Body of pancreas (tissue), 4 donors: ENCODE measurements at regions not wholly inside any gene's neighbourhood (a gene's known extent, or its start where the extent isn't known, plus 50 kb on each side); places are given as distances from the start of the nearest gene placed in this dataset.

Experiments
- CTCF ChIP-seq, 7 experiments: fragments of 450-650 bp in 4 of 7; fragments of 200-600 bp in 3 of 7; sonication (generic) in 3 of 7; IDR thresholded peaks; one replicate each; pipeline ENCODE4 v1.5.1; 2016 to 2019; ENCODE audit warnings: antibody characterized with exemption in 7 of 7
- POLR2A ChIP-seq, 3 donors: fragments of 450-650 bp; IDR thresholded peaks; one replicate each; pipeline ENCODE4 v1.6.1; 2016; ENCODE audit warnings: antibody characterized with exemption in 3 of 3, mild to moderate bottlenecking in 2 of 3

GRCh38 chr4:123786163-123786915, 389.7 kb downstream of the SPRY1 start:
- no peak for TF ChIP-seq CTCF (IDR thresholded peaks at IDR 0.05)
- TF ChIP-seq POLR2A (IDR thresholded peaks at IDR 0.05), result no peak
